H1 (cell line): ENCODE measurements at regions not wholly inside any gene's neighbourhood (a gene's known extent, or its start where the extent isn't known, plus 50 kb on each side); places are given as distances from the start of the nearest gene placed in this dataset.

ENCODE experiments used
- BCL11A ChIP-seq, 2 experiments: IDR thresholded peaks; one replicate each; pipeline ENCODE4 v1.6.1; 2011; ENCODE audit warnings: low read depth in 2 of 2, low read length in 2 of 2, mild to moderate bottlenecking in 2 of 2
- CHD7 ChIP-seq: fragments of 300-600 bp; sonication (generic); IDR thresholded peaks from 2 replicates; pipeline ENCODE4 v1.7.1; 2012; ENCODE audit warnings: low read length, moderate library complexity, mild to moderate bottlenecking, inconsistent platforms; ENCODE audit not compliant: insufficient replicate concordance
- HDAC6 ChIP-seq: IDR thresholded peaks from one replicate; pipeline ENCODE4 v1.7.1; 2012; ENCODE audit warnings: low read depth, mild to moderate bottlenecking, inconsistent platforms, low read length, moderate library complexity
- JUND ChIP-seq: IDR thresholded peaks from 2 replicates; pipeline ENCODE4 v1.6.1; 2011; ENCODE audit warnings: mild to moderate bottlenecking, improper control_type of control experiment, low read length
- KDM1A ChIP-seq: fragments of 200-600, 300-600 bp; sonication (generic); IDR thresholded peaks from 2 replicates; pipeline ENCODE4 v1.7.1; 2016; ENCODE audit warnings: mild to moderate bottlenecking, low read length, borderline replicate concordance
- MAFK ChIP-seq: IDR thresholded peaks from 2 replicates; pipeline ENCODE4 v1.6.1; 2012; ENCODE audit warnings: low read depth, mild to moderate bottlenecking, improper control_type of control experiment, low read length
- SAP30 ChIP-seq: fragments of 300-600 bp; sonication (generic); IDR thresholded peaks from 2 replicates; pipeline ENCODE4 v1.7.1; 2012; ENCODE audit warnings: low read length, moderate library complexity, mild to moderate bottlenecking, inconsistent platforms; ENCODE audit not compliant: insufficient read depth, insufficient replicate concordance
- SIRT6 ChIP-seq: IDR thresholded peaks from one replicate; pipeline ENCODE4 v1.7.1; 2012; ENCODE audit warnings: low read length, inconsistent platforms
- SRF ChIP-seq: IDR thresholded peaks from 2 replicates; pipeline ENCODE4 v1.6.1; 2011; ENCODE audit warnings: mild to moderate bottlenecking, low read depth, low read length, moderate library complexity

GRCh38 chr2:128599700-128600099 lies 281.0 kb upstream of the HS6ST1 start (continued):
- TF ChIP-seq CHD7 (no peak), MAFK (no peak), HDAC6 (no peak), SRF (no peak), SIRT6 (no peak), BCL11A (IDR thresholded peaks at IDR 0.05; ENCODE audit: low read depth in 2 of 2, low read length in 2 of 2) (no peak), JUND (no peak), SAP30 (no peak), KDM1A (no peak)
